SK-N-SH (cell line): ENCODE measurements at regions not wholly inside any gene's neighbourhood (a gene's known extent, or its start where the extent isn't known, plus 50 kb on each side); places are given as distances from the start of the nearest gene placed in this dataset.

Experiments used
- CTCF ChIA-PET: fragments of 300-600, 350-600 bp; formaldehyde crosslinking; extraction: SDS; loops from one replicate; lab custom pipeline; 2021; lab: Yijun Ruan, JAX
- POLR2A ChIA-PET: fragments of 350-600 bp; sonication (Branson Sonifier 250); formaldehyde crosslinking; extraction: SDS; loops from one replicate; lab custom pipeline; 2020; ENCODE audit warnings: antibody characterized with exemption, inconsistent platforms; lab: Yijun Ruan, JAX
- DNase-seq: peaks from one replicate; pipeline ENCODE4 v3.0.0; 2012
- H2AFZ ChIP-seq: fragments of 200-600 bp; sonication (generic); 2 replicates; pipeline ENCODE4 v1.8.1; 2016; ENCODE audit warnings: antibody characterized with exemption, mild to moderate bottlenecking, low read depth
- H3F3A ChIP-seq: fragments of 200-600 bp; sonication (generic); replicated peaks from 2 replicates; pipeline ENCODE3; 2016; ENCODE audit warnings: antibody characterized with exemption, mild to moderate bottlenecking; ENCODE audit not compliant: insufficient read depth
- H3K27ac ChIP-seq, 2 experiments: fragments of 200-500 bp in 1 of 2; fragments of 200-600 bp in 1 of 2; sonication (Bioruptor generic) in 1 of 2; sonication (generic), shearing (Covaris generic) in 1 of 2; 2 replicates each; pipeline versions ENCODE4 v1.5.1 to v1.6.1; 2014 to 2016; ENCODE audit warnings: low read depth in 2 of 2, inconsistent platforms in 1 of 2, low read length in 1 of 2, mild to moderate bottlenecking in 1 of 2, mixed read lengths in 1 of 2
- H3K27me3 ChIP-seq: fragments of 200-600 bp; sonication (generic), shearing (Covaris generic); 2 replicates; pipeline ENCODE4 v1.6.1; 2016; ENCODE audit warnings: mixed run types; ENCODE audit not compliant: insufficient read depth
- H3K36me3 ChIP-seq, 2 experiments: fragments of 200-500 bp in 1 of 2; fragments of 200-600 bp in 1 of 2; sonication (Bioruptor generic) in 1 of 2; sonication (generic) in 1 of 2; replicated peaks in 1 of 2; 2 replicates each; pipeline versions ENCODE3 to v1.5.1; 2014 to 2016; ENCODE audit warnings: low read length in 1 of 2, mild to moderate bottlenecking in 1 of 2; ENCODE audit not compliant: insufficient read depth in 2 of 2, control insufficient read depth in 1 of 2
- H3K4me1 ChIP-seq, 2 experiments: fragments of 200-500 bp in 1 of 2; fragments of 200-600 bp in 1 of 2; sonication (Bioruptor generic) in 1 of 2; sonication (generic), shearing (Covaris generic) in 1 of 2; 2 replicates each; pipeline versions ENCODE4 v1.5.1 to v1.6.1; 2014 to 2016; ENCODE audit warnings: low read depth in 1 of 2, low read length in 1 of 2, mixed run types in 1 of 2; ENCODE audit not compliant: insufficient read depth in 2 of 2, control insufficient read depth in 1 of 2
- H3K4me2 ChIP-seq: fragments of 200-600 bp; sonication (generic), shearing (Covaris generic); 2 replicates; pipeline ENCODE4 v1.6.1; 2017; ENCODE audit warnings: mixed run types
- H3K4me3 ChIP-seq, 2 experiments: fragments of 200-500 bp in 1 of 2; fragments of 200-600 bp in 1 of 2; sonication (Bioruptor generic) in 1 of 2; sonication (generic), shearing (Covaris generic) in 1 of 2; 2 replicates each; pipeline versions ENCODE4 v1.5.1 to v1.8.1; 2014 to 2016; ENCODE audit warnings: low read depth in 2 of 2, inconsistent platforms in 1 of 2, low read length in 1 of 2, mild to moderate bottlenecking in 1 of 2, mixed read lengths in 1 of 2, moderate library complexity in 1 of 2
- H3K79me2 ChIP-seq: fragments of 200-600 bp; sonication (generic); 2 replicates; pipeline ENCODE4 v1.8.1; 2017; ENCODE audit warnings: mild to moderate bottlenecking; ENCODE audit not compliant: insufficient read depth
- H3K9ac ChIP-seq: fragments of 200-600 bp; sonication (generic); 2 replicates; pipeline ENCODE4 v1.6.1; 2017; ENCODE audit warnings: mixed run types
- H3K9me2 ChIP-seq: fragments of 200-600 bp; sonication (generic); 2 replicates; pipeline ENCODE4 v1.6.1; 2017; ENCODE audit warnings: mixed run types
- H3K9me3 ChIP-seq: fragments of 200-600 bp; sonication (generic); 2 replicates; pipeline ENCODE4 v1.6.1; 2017; ENCODE audit warnings: mixed run types, mild to moderate bottlenecking, moderate library complexity
- H4K20me1 ChIP-seq: fragments of 200-600 bp; sonication (generic); 2 replicates; pipeline ENCODE4 v1.6.1; 2017; ENCODE audit warnings: mild to moderate bottlenecking, mixed run types; ENCODE audit not compliant: insufficient read depth
- NFIC ChIP-seq: IDR thresholded peaks from 2 replicates; pipeline ENCODE4 v1.4.0; 2012; ENCODE audit warnings: borderline replicate concordance
- NRF1 ChIP-seq: IDR thresholded peaks from 2 replicates; pipeline ENCODE4 v1.6.1; 2012; ENCODE audit warnings: low read depth, mild to moderate bottlenecking, low read length
- TAF1 ChIP-seq: IDR thresholded peaks from 2 replicates; pipeline ENCODE4 v1.6.1; 2012; ENCODE audit warnings: low read depth, mild to moderate bottlenecking, low read length, moderate library complexity, borderline replicate concordance
- TCF12 ChIP-seq: IDR thresholded peaks from 2 replicates; pipeline ENCODE4 v1.4.0; 2012
- ZBTB33 ChIP-seq: IDR thresholded peaks from 2 replicates; pipeline ENCODE4 v1.4.0; 2012; ENCODE audit warnings: low read depth, borderline replicate concordance
- WGBS: methylation state at CpG from one replicate; pipeline ENCODE4 v1.1.6; 2017; ENCODE audit warnings: low lambda C conversion rate; 5-methylcytosine and 5-hydroxymethylcytosine counted together
- TF ChIP-seq, protein P1 (sequence below): fragments of 200-600 bp; sonication (generic); IDR thresholded peaks from 2 replicates; pipeline ENCODE4 v1.6.1; 2017; ENCODE audit warnings: antibody characterized with exemption, mild to moderate bottlenecking, moderate library complexity

DNA sequence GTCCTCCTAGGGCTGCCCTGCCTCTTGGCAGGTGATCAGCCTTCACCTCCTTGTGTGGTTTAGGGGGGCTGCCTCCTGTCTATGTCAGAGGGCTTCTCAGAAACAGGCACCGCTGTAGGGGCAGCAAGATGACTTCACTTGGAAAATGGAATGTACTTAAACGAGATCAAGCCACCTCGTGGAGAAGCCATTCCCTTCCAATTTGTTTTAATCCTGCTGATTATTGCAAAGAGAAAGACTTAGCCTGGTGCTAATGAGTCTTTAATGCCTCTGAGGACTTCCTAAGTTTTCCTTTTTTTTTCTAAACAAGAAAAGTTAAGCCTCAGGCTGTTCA lies 62.3 kb upstream of the RFLNA start:
- H2AFZ ChIP-seq = no peak overlapping the region
- H3F3A ChIP-seq = no peaks in the 10 kb centered on the region
- H3K79me2 ChIP-seq = no peaks in the 10 kb centered on the region
- H3K36me3 ChIP-seq = no peaks in the 10 kb centered on the region
- no peak overlapping the region for H3K4me3 ChIP-seq
- H3K9ac ChIP-seq = no peak overlapping the region
- TF ChIP-seq NFIC (no peak), TAF1 (no peak)
- H3K4me1 ChIP-seq = peaks cover 0 to 5% of the 10 kb centered on the region in 2 experiments; a peak in 2 of 4 replicates
- CTCF ChIA-PET = no interaction called here
- H3K27ac ChIP-seq = no peak overlapping the region
- DNase-seq = no peak
- no peaks in the 10 kb centered on the region for H3K9me3 ChIP-seq
- no peak overlapping the region for H3K4me2 ChIP-seq
- 34% methylated on average over 3 of the region's 3 CpGs for WGBS
- H3K9me2 ChIP-seq = no peaks in the 10 kb centered on the region
- no peaks in the 10 kb centered on the region for H4K20me1 ChIP-seq
- H3K27me3 ChIP-seq = no peaks in the 10 kb centered on the region
- POLR2A ChIA-PET = no interaction called here

GRCh38 chr12:124233041-124233796 lies 61.7 kb upstream of the RFLNA start:
- WGBS = 33% methylated on average over 5 of the region's 5 CpGs
- Histone ChIP-seq H3K9me3 (no peaks in the 10 kb centered on the region), H3K4me3 (no peak overlapping the region), H3K4me2 (no peak overlapping the region; the same call in 1 of the 2 replicates), H3K9ac (no peak overlapping the region), H4K20me1 (no peaks in the 10 kb centered on the region), H3K79me2 (no peaks in the 10 kb centered on the region), H3K36me3 (no peaks in the 10 kb centered on the region), H3K4me1 (peaks cover 0 to 5% of the 10 kb centered on the region in 2 experiments; a peak in 2 of 4 replicates), H3F3A (no peaks in the 10 kb centered on the region), H2AFZ (no peak overlapping the region), H3K9me2 (no peaks in the 10 kb centered on the region), H3K27me3 (no peaks in the 10 kb centered on the region), H3K27ac (peak overlapping the region in 1 of 2 experiments; percentile 46; a peak in 2 of 4 replicates)
- DNase-seq = no peak
- TF ChIP-seq NFIC (peak; percentile 26; the same call in 1 of the 2 replicates), ZBTB33 (no peak), NRF1 (no peak), TCF12 (peak; percentile 14; the same call in 1 of the 2 replicates)
- TF ChIP-seq, protein P1, sequence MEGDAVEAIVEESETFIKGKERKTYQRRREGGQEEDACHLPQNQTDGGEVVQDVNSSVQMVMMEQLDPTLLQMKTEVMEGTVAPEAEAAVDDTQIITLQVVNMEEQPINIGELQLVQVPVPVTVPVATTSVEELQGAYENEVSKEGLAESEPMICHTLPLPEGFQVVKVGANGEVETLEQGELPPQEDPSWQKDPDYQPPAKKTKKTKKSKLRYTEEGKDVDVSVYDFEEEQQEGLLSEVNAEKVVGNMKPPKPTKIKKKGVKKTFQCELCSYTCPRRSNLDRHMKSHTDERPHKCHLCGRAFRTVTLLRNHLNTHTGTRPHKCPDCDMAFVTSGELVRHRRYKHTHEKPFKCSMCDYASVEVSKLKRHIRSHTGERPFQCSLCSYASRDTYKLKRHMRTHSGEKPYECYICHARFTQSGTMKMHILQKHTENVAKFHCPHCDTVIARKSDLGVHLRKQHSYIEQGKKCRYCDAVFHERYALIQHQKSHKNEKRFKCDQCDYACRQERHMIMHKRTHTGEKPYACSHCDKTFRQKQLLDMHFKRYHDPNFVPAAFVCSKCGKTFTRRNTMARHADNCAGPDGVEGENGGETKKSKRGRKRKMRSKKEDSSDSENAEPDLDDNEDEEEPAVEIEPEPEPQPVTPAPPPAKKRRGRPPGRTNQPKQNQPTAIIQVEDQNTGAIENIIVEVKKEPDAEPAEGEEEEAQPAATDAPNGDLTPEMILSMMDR = no peak
- ChIA-PET POLR2A (no interaction called here), CTCF (interaction anchor here (1.0 kb wide), 1 partner anchor 40 kb away, joined by 3 read pairs; no protein-coding TSS in a partner anchor)
